ENCODE measurements at regions not wholly inside any gene's neighbourhood (a gene's known extent, or its start where the extent isn't known, plus 50 kb on each side); places are given as distances from the start of the nearest gene placed in this dataset.

DNA sequence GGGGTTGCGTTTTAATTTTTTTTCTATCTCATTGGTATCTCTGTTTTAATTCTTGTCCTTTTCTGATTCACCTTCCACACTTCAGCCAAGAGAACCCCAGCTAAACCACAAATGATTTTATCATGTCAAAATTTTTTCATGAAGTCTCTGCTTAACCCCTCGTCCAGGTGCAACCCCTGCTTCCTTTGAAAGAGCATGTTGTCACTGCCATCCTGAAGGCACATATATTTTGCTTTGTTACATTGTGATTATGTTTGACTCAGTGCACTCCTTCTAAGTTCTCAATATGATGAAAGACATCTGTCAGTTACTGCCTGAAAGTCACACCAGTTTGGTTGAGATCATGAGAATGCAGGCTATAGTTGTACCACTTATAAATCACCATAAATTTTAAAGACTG, 99.9 kb upstream of the FMR1 start:
- H2AK5ac ChIP-seq (ENCODE audit: low read depth, low read length), result no peak overlapping the region
- H3K79me1 ChIP-seq (ENCODE audit: low read depth, low read length), result no peaks in the 10 kb centered on the region
- no peaks in the 10 kb centered on the region for H3K27me3 ChIP-seq (ENCODE audit: control insufficient read depth in 3 of 3, insufficient read depth in 3 of 3, low read depth in 1 of 3, low read length in 3 of 3)
- no peak overlapping the region for H3K23ac ChIP-seq (ENCODE audit: low read depth, low read length, poor library complexity)
- H2BK12ac ChIP-seq (ENCODE audit: low read length), result no peak overlapping the region
- H2BK5ac ChIP-seq (ENCODE audit: low read length), result no peak overlapping the region
- DNase-seq (ENCODE audit: low spot score), result no peak
- H3K4me1 ChIP-seq (ENCODE audit: control insufficient read depth in 2 of 2, insufficient read depth in 1 of 2, low read depth in 1 of 2, low read length in 2 of 2), result no peaks in the 10 kb centered on the region
- H3K36me3 ChIP-seq (replicated peaks in 1 of 2; ENCODE audit: control insufficient read depth in 2 of 2, insufficient read depth in 2 of 2, low read length in 2 of 2), result no peaks in the 10 kb centered on the region
- no peak overlapping the region for H3K9ac ChIP-seq (ENCODE audit: low read depth, low read length, poor library complexity)
- H2BK120ac ChIP-seq (ENCODE audit: low read depth, low read length), result no peak overlapping the region
- no peak overlapping the region for H4K8ac ChIP-seq (ENCODE audit: low read depth, low read length)
- no peak overlapping the region for H3K4me2 ChIP-seq (ENCODE audit: insufficient read depth, low read length, poor library complexity, severe bottlenecking)
- no peaks in the 10 kb centered on the region for H3K9me3 ChIP-seq (replicated peaks in 1 of 2; ENCODE audit: control insufficient read depth in 2 of 2, insufficient read depth in 1 of 2, low read depth in 1 of 2, low read length in 2 of 2)
- WGBS, 2 donors (ENCODE audit: extremely low coverage in 2 of 2, insufficient read length in 2 of 2, insufficient replicate concordance in 1 of 2), result no CpG with 5 or more reads among the region's 2 CpGs
- H2BK15ac ChIP-seq (ENCODE audit: low read length), result no peak overlapping the region
- no peak overlapping the region for H3K4ac ChIP-seq (ENCODE audit: low read length)
- H3K4me3 ChIP-seq (ENCODE audit: low read length in 2 of 2), result no peak overlapping the region
- no peak overlapping the region for H3K14ac ChIP-seq (ENCODE audit: low read length)
- no peak overlapping the region for H3K18ac ChIP-seq (ENCODE audit: low read length)
- H2AFZ ChIP-seq (ENCODE audit: low read length), result no peak overlapping the region
- H4K91ac ChIP-seq (ENCODE audit: low read depth, low read length, poor library complexity), result no peak overlapping the region
- H3K27ac ChIP-seq (replicated peaks; ENCODE audit: low read length), result no peak overlapping the region

- Histone ChIP-seq H3K23ac (ENCODE audit: low read depth, low read length, poor library complexity) (no peak overlapping the region), H3K9ac (ENCODE audit: low read depth, low read length, poor library complexity) (no peak overlapping the region), H2BK120ac (ENCODE audit: low read depth, low read length) (no peak overlapping the region), H3K9me3 (replicated peaks in 1 of 2; ENCODE audit: control insufficient read depth in 2 of 2, insufficient read depth in 1 of 2, low read depth in 1 of 2, low read length in 2 of 2) (no peaks in the 10 kb centered on the region), H3K14ac (ENCODE audit: low read length) (no peak overlapping the region), H2BK12ac (ENCODE audit: low read length) (no peak overlapping the region), H4K91ac (ENCODE audit: low read depth, low read length, poor library complexity) (no peak overlapping the region), H3K79me1 (ENCODE audit: low read depth, low read length) (no peaks in the 10 kb centered on the region), H2AK5ac (ENCODE audit: low read depth, low read length) (no peak overlapping the region), H2AFZ (ENCODE audit: low read length) (no peak overlapping the region), H3K4me3 (ENCODE audit: low read length in 2 of 2) (no peak overlapping the region), H3K27ac (replicated peaks; ENCODE audit: low read length) (no peak overlapping the region), H3K18ac (ENCODE audit: low read length) (no peak overlapping the region), H3K4me2 (ENCODE audit: insufficient read depth, low read length, poor library complexity, severe bottlenecking) (no peak overlapping the region), H2BK15ac (ENCODE audit: low read length) (no peak overlapping the region), H3K27me3 (ENCODE audit: control insufficient read depth in 3 of 3, insufficient read depth in 3 of 3, low read depth in 1 of 3, low read length in 3 of 3) (no peaks in the 10 kb centered on the region), H3K4me1 (ENCODE audit: control insufficient read depth in 2 of 2, insufficient read depth in 1 of 2, low read depth in 1 of 2, low read length in 2 of 2) (no peaks in the 10 kb centered on the region), H3K4ac (ENCODE audit: low read length) (no peak overlapping the region), H3K36me3 (replicated peaks in 1 of 2; ENCODE audit: control insufficient read depth in 2 of 2, insufficient read depth in 2 of 2, low read length in 2 of 2) (no peaks in the 10 kb centered on the region), H4K8ac (ENCODE audit: low read depth, low read length) (no peak overlapping the region), H2BK5ac (ENCODE audit: low read length) (no peak overlapping the region)
- WGBS, 2 donors (ENCODE audit: extremely low coverage in 2 of 2, insufficient read length in 2 of 2, insufficient replicate concordance in 1 of 2), result no CpG with 5 or more reads among the region's 3 CpGs
- DNase-seq (ENCODE audit: low spot score), result no peak
Measured at GRCh38 chrX:147827070-147827469, 84.6 kb upstream of the FMR1 start.

- Histone ChIP-seq H2BK120ac (ENCODE audit: low read depth, low read length) (no peak overlapping the region), H2BK5ac (ENCODE audit: low read length) (no peak overlapping the region), H2BK12ac (ENCODE audit: low read length) (no peak overlapping the region), H3K27me3 (ENCODE audit: control insufficient read depth in 3 of 3, insufficient read depth in 3 of 3, low read depth in 1 of 3, low read length in 3 of 3) (no peaks in the 10 kb centered on the region), H2BK15ac (ENCODE audit: low read length) (no peak overlapping the region), H3K4me3 (ENCODE audit: low read length in 2 of 2) (no peak overlapping the region), H3K79me1 (ENCODE audit: low read depth, low read length) (no peaks in the 10 kb centered on the region), H3K27ac (replicated peaks; ENCODE audit: low read length) (no peak overlapping the region), H3K36me3 (replicated peaks in 1 of 2; ENCODE audit: control insufficient read depth in 2 of 2, insufficient read depth in 2 of 2, low read length in 2 of 2) (no peaks in the 10 kb centered on the region), H3K14ac (ENCODE audit: low read length) (no peak overlapping the region), H3K9ac (ENCODE audit: low read depth, low read length, poor library complexity) (no peak overlapping the region), H3K9me3 (replicated peaks in 1 of 2; ENCODE audit: control insufficient read depth in 2 of 2, insufficient read depth in 1 of 2, low read depth in 1 of 2, low read length in 2 of 2) (no peaks in the 10 kb centered on the region), H3K4me1 (ENCODE audit: control insufficient read depth in 2 of 2, insufficient read depth in 1 of 2, low read depth in 1 of 2, low read length in 2 of 2) (no peaks in the 10 kb centered on the region), H4K8ac (ENCODE audit: low read depth, low read length) (no peak overlapping the region), H3K4me2 (ENCODE audit: insufficient read depth, low read length, poor library complexity, severe bottlenecking) (no peak overlapping the region), H3K23ac (ENCODE audit: low read depth, low read length, poor library complexity) (no peak overlapping the region), H2AK5ac (ENCODE audit: low read depth, low read length) (no peak overlapping the region), H4K91ac (ENCODE audit: low read depth, low read length, poor library complexity) (no peak overlapping the region), H3K4ac (ENCODE audit: low read length) (no peak overlapping the region), H3K18ac (ENCODE audit: low read length) (no peak overlapping the region), H2AFZ (ENCODE audit: low read length) (no peak overlapping the region)
- no CpG with 5 or more reads among the region's 16 CpGs for WGBS, 2 donors (ENCODE audit: extremely low coverage in 2 of 2, insufficient read length in 2 of 2, insufficient replicate concordance in 1 of 2)
- no peak for DNase-seq (ENCODE audit: low spot score)
Measured at GRCh38 chrX:147828719-147829118, 83.0 kb upstream of the FMR1 start.

DNA sequence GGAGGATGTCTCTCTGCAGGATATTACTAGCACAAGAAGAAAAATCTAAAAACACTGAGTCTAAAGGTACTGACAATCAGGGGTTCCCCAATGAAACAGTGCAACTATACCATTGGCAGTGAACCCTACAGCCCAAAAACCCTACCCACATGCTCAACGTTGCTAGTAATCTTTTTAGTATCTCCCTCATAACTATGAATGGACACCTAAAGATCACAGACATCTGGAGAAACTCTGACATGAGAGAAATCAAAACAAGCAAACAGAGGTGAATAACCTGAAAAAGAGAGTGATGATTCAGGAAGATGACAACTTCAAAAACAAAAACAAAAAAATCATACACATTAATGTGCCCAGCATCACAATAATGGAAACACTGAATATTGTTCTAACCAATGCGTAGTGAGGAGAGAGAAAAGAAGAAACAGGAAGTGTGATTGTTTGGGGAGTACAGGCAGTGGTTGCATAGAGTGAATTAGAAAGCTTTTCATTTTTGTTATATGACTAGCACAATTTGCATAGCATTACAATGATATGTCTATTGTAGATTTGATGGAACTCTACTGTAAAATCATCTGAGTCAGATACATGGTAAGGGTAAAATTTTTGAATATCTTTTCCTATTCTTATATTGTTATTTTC, 78.9 kb upstream of the FMR1 start:
- H2BK120ac ChIP-seq (ENCODE audit: low read depth, low read length), result no peak overlapping the region
- no peaks in the 10 kb centered on the region for H3K4me1 ChIP-seq (ENCODE audit: control insufficient read depth in 2 of 2, insufficient read depth in 1 of 2, low read depth in 1 of 2, low read length in 2 of 2)
- H3K9ac ChIP-seq (ENCODE audit: low read depth, low read length, poor library complexity), result no peak overlapping the region
- H2BK5ac ChIP-seq (ENCODE audit: low read length), result no peak overlapping the region
- no peak overlapping the region for H2BK12ac ChIP-seq (ENCODE audit: low read length)
- H3K14ac ChIP-seq (ENCODE audit: low read length), result no peak overlapping the region
- H3K27ac ChIP-seq (replicated peaks; ENCODE audit: low read length), result no peak overlapping the region
- no peak overlapping the region for H3K18ac ChIP-seq (ENCODE audit: low read length)
- no peak overlapping the region for H3K4me3 ChIP-seq (ENCODE audit: low read length in 2 of 2)
- H2AK5ac ChIP-seq (ENCODE audit: low read depth, low read length), result no peak overlapping the region
- no peak overlapping the region for H4K91ac ChIP-seq (ENCODE audit: low read depth, low read length, poor library complexity)
- H2BK15ac ChIP-seq (ENCODE audit: low read length), result no peak overlapping the region
- no peak for DNase-seq (ENCODE audit: low spot score)
- no peak overlapping the region for H3K4ac ChIP-seq (ENCODE audit: low read length)
- no CpG with 5 or more reads among the region's 2 CpGs for WGBS, 2 donors (ENCODE audit: extremely low coverage in 2 of 2, insufficient read length in 2 of 2, insufficient replicate concordance in 1 of 2)
- no peaks in the 10 kb centered on the region for H3K79me1 ChIP-seq (ENCODE audit: low read depth, low read length)
- H3K23ac ChIP-seq (ENCODE audit: low read depth, low read length, poor library complexity), result no peak overlapping the region
- H2AFZ ChIP-seq (ENCODE audit: low read length), result no peak overlapping the region
- no peak overlapping the region for H3K4me2 ChIP-seq (ENCODE audit: insufficient read depth, low read length, poor library complexity, severe bottlenecking)
- no peaks in the 10 kb centered on the region for H3K27me3 ChIP-seq (ENCODE audit: control insufficient read depth in 3 of 3, insufficient read depth in 3 of 3, low read depth in 1 of 3, low read length in 3 of 3)
- no peaks in the 10 kb centered on the region for H3K36me3 ChIP-seq (replicated peaks in 1 of 2; ENCODE audit: control insufficient read depth in 2 of 2, insufficient read depth in 2 of 2, low read length in 2 of 2)
- no peaks in the 10 kb centered on the region for H3K9me3 ChIP-seq (replicated peaks in 1 of 2; ENCODE audit: control insufficient read depth in 2 of 2, insufficient read depth in 1 of 2, low read depth in 1 of 2, low read length in 2 of 2)
- no peak overlapping the region for H4K8ac ChIP-seq (ENCODE audit: low read depth, low read length)

All from neuronal stem cell (in vitro differentiated cells).